AG04450 (cell line): ENCODE measurements at regions not wholly inside any gene's neighbourhood (a gene's known extent, or its start where the extent isn't known, plus 50 kb on each side); places are given as distances from the start of the nearest gene placed in this dataset.

Experiments used
- CTCF ChIA-PET: fragments of 300-600, 350-600 bp; formaldehyde crosslinking; extraction: SDS; loops from one replicate; lab custom pipeline; 2022; ENCODE audit warnings: antibody characterized with exemption, inconsistent platforms; lab: Charles Lee
- POLR2A ChIA-PET: fragments of 350-600 bp; formaldehyde crosslinking; extraction: SDS; loops from one replicate; lab custom pipeline; 2021; ENCODE audit warnings: antibody characterized with exemption, inconsistent platforms; lab: Yijun Ruan, JAX
- DNase-seq: peaks from one replicate; pipeline ENCODE4 v3.0.0-alpha.2; 2011; ENCODE audit warnings: low read depth, low spot score
- H3K27ac ChIP-seq: one replicate; pipeline ENCODE4 v1.5.1; 2012; ENCODE audit warnings: low read depth, low read length, control low read depth
- H3K27me3 ChIP-seq: one replicate; pipeline ENCODE4 v1.6.0; 2012; ENCODE audit warnings: low read length; ENCODE audit not compliant: control insufficient read depth, insufficient read depth
- H3K4me3 ChIP-seq: 2 replicates; pipeline ENCODE4 v1.5.1; 2011; ENCODE audit warnings: mild to moderate bottlenecking, low read depth, low read length, control low read depth
- H3K9me3 ChIP-seq: 2 replicates; pipeline ENCODE4 v1.5.1; 2012; ENCODE audit warnings: low read length; ENCODE audit not compliant: control insufficient read depth, insufficient read depth
- CTCF ChIP-seq: IDR thresholded peaks from 2 replicates; pipeline ENCODE4 v1.5.1; 2011; ENCODE audit warnings: low read depth, low read length, control low read depth, inconsistent platforms

GRCh38 chr7:36066343-36066664 lies 86.8 kb upstream of the EEPD1 start:
- Histone ChIP-seq H3K4me3 (no peak overlapping the region), H3K27me3 (peaks cover 28% of the 10 kb centered on the region), H3K9me3 (no peaks in the 10 kb centered on the region; the same call in 1 of the 2 replicates), H3K27ac (no peak overlapping the region)
- ChIA-PET CTCF (no interaction called here), POLR2A (no interaction called here)
- DNase-seq: no peak
- TF ChIP-seq CTCF: no peak

- ChIA-PET CTCF (interaction anchor here (0.5 kb wide), 1 partner anchor 66 kb away, joined by 4 read pairs; no protein-coding TSS in a partner anchor), POLR2A (no interaction called here)
- Histone ChIP-seq H3K9me3 (no peaks in the 10 kb centered on the region; the same call in 1 of the 2 replicates), H3K4me3 (no peak overlapping the region), H3K27me3 (peaks cover 36% of the 10 kb centered on the region), H3K27ac (no peak overlapping the region)
- no peak for DNase-seq
- no peak for TF ChIP-seq CTCF
Measured at GRCh38 chr7:36070230-36070629, 82.8 kb upstream of the EEPD1 start.

GRCh38 chr7:36071605-36072004 lies 81.4 kb upstream of the EEPD1 start:
- CTCF ChIA-PET: interaction anchor here (0.6 kb wide), 1 partner anchor 63 kb away, joined by 4 read pairs; no protein-coding TSS in a partner anchor
- Histone ChIP-seq H3K4me3 (no peak overlapping the region), H3K27me3 (peaks cover 38% of the 10 kb centered on the region), H3K9me3 (no peaks in the 10 kb centered on the region), H3K27ac (no peak overlapping the region)
- POLR2A ChIA-PET: no interaction called here
- DNase-seq: no peak
- TF ChIP-seq CTCF: no peak

GRCh38 chr7:36072620-36073019 lies 80.4 kb upstream of the EEPD1 start:
- Histone ChIP-seq H3K27ac (no peak overlapping the region), H3K4me3 (no peak overlapping the region), H3K27me3 (peaks cover 42% of the 10 kb centered on the region), H3K9me3 (no peaks in the 10 kb centered on the region)
- POLR2A ChIA-PET: no interaction called here
- CTCF ChIA-PET: no interaction called here
- TF ChIP-seq CTCF: no peak
- no peak for DNase-seq

- TF ChIP-seq CTCF: no peak
Measured at GRCh38 chr7:36075561-36075960, 77.5 kb upstream of the EEPD1 start.

More at GRCh38 chr7:36075561-36075960, 77.5 kb upstream of the EEPD1 start:
- no peak overlapping the region for H3K4me3 ChIP-seq
- H3K27ac ChIP-seq: no peak overlapping the region
- H3K9me3 ChIP-seq: no peaks in the 10 kb centered on the region
- peaks cover 40% of the 10 kb centered on the region for H3K27me3 ChIP-seq
- POLR2A ChIA-PET: no interaction called here
- CTCF ChIA-PET: interaction anchor here (0.7 kb wide), 1 partner anchor 28 kb away, joined by 3 read pairs; no protein-coding TSS in a partner anchor
- no peak for DNase-seq
